Upper lobe of left lung (tissue), 4 donors: ENCODE measurements at regions not wholly inside any gene's neighbourhood (a gene's known extent, or its start where the extent isn't known, plus 50 kb on each side); places are given as distances from the start of the nearest gene placed in this dataset.

Source experiments
- EP300 ChIP-seq, 4 donors: sonication (generic); formaldehyde crosslinking; IDR thresholded peaks; one replicate each; pipeline ENCODE4 v1.5.1; 2017; ENCODE audit warnings: antibody characterized with exemption in 4 of 4, control low read depth in 2 of 4
- POLR2AphosphoS5 ChIP-seq, 2 donors: sonication (generic); formaldehyde crosslinking; IDR thresholded peaks; one replicate each; pipeline ENCODE4 v1.5.1; 2017; ENCODE audit warnings: antibody characterized with exemption in 2 of 2
- TF ChIP-seq, protein P1 (sequence below), 6 experiments: fragments of 450-650 bp in 4 of 6; fragments of 200-600 bp in 2 of 6; sonication (generic) in 2 of 6; IDR thresholded peaks; one replicate each; pipeline ENCODE4 v1.5.1; 2016 to 2019; ENCODE audit warnings: antibody characterized with exemption in 6 of 6

DNA sequence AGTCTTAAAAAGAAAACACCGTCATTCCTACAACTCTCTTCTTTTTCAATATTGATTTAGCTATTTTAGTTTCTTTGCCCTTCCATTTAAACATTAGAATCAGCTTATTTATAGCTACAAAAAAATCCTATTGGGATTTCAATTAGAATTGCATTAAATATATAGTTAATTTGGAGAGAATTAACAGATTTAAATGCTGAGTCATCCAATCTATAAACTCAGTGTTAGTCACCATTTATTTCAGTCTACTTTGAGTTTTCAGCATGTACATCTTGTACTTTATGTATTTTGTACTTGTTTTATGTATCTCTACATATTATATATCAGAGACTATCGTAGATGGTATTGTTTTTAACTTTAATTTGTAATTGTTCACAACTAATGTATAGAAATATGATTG, 460.0 kb downstream of the KCNH5 start:
- TF ChIP-seq, protein P1, sequence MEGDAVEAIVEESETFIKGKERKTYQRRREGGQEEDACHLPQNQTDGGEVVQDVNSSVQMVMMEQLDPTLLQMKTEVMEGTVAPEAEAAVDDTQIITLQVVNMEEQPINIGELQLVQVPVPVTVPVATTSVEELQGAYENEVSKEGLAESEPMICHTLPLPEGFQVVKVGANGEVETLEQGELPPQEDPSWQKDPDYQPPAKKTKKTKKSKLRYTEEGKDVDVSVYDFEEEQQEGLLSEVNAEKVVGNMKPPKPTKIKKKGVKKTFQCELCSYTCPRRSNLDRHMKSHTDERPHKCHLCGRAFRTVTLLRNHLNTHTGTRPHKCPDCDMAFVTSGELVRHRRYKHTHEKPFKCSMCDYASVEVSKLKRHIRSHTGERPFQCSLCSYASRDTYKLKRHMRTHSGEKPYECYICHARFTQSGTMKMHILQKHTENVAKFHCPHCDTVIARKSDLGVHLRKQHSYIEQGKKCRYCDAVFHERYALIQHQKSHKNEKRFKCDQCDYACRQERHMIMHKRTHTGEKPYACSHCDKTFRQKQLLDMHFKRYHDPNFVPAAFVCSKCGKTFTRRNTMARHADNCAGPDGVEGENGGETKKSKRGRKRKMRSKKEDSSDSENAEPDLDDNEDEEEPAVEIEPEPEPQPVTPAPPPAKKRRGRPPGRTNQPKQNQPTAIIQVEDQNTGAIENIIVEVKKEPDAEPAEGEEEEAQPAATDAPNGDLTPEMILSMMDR (IDR thresholded peaks at IDR 0.05): no peak
- TF ChIP-seq POLR2AphosphoS5 (IDR thresholded peaks at IDR 0.05) (no peak), EP300 (IDR thresholded peaks at IDR 0.05) (no peak)
